Suprapubic skin (tissue), 4 donors: ENCODE measurements at regions not wholly inside any gene's neighbourhood (a gene's known extent, or its start where the extent isn't known, plus 50 kb on each side); places are given as distances from the start of the nearest gene placed in this dataset.
"Not testable (repeated sequence)": the region's sequence is repeated elsewhere in the genome, so short reads cannot be mapped to it uniquely, and the experiment has no call there.

Experiments used
- CTCF ChIP-seq, 2 donors: fragments of 200-600 bp in 1 of 2; fragments of 450-650 bp in 1 of 2; sonication (generic) in 1 of 2; IDR thresholded peaks; one replicate each; pipeline ENCODE4 v1.5.1; 2016 to 2019; ENCODE audit warnings: antibody characterized with exemption in 2 of 2, mild to moderate bottlenecking in 1 of 2, moderate library complexity in 1 of 2
- EP300 ChIP-seq: sonication (generic); formaldehyde crosslinking; IDR thresholded peaks from one replicate; pipeline ENCODE4 v1.6.1; 2017; ENCODE audit warnings: antibody characterized with exemption
- POLR2A ChIP-seq, 2 donors: fragments of 450-650 bp; IDR thresholded peaks; one replicate each; pipeline ENCODE4 v1.6.1; 2017; ENCODE audit warnings: antibody characterized with exemption in 2 of 2, mild to moderate bottlenecking in 2 of 2, moderate library complexity in 2 of 2
- POLR2AphosphoS5 ChIP-seq, 3 donors: sonication (generic); formaldehyde crosslinking; IDR thresholded peaks; one replicate each; pipeline ENCODE4 v1.6.1; 2017; ENCODE audit warnings: antibody characterized with exemption in 3 of 3

GRCh38 chr16:21514474-21514840, 84.9 kb upstream of the METTL9 start:
- TF ChIP-seq POLR2A (IDR thresholded peaks at IDR 0.05); CTCF (IDR thresholded peaks at IDR 0.05); EP300; POLR2AphosphoS5 (IDR thresholded peaks at IDR 0.05): not testable (repeated sequence)
